ENCODE measurements at regions not wholly inside any gene's neighbourhood (a gene's known extent, or its start where the extent isn't known, plus 50 kb on each side); places are given as distances from the start of the nearest gene placed in this dataset.

DNA sequence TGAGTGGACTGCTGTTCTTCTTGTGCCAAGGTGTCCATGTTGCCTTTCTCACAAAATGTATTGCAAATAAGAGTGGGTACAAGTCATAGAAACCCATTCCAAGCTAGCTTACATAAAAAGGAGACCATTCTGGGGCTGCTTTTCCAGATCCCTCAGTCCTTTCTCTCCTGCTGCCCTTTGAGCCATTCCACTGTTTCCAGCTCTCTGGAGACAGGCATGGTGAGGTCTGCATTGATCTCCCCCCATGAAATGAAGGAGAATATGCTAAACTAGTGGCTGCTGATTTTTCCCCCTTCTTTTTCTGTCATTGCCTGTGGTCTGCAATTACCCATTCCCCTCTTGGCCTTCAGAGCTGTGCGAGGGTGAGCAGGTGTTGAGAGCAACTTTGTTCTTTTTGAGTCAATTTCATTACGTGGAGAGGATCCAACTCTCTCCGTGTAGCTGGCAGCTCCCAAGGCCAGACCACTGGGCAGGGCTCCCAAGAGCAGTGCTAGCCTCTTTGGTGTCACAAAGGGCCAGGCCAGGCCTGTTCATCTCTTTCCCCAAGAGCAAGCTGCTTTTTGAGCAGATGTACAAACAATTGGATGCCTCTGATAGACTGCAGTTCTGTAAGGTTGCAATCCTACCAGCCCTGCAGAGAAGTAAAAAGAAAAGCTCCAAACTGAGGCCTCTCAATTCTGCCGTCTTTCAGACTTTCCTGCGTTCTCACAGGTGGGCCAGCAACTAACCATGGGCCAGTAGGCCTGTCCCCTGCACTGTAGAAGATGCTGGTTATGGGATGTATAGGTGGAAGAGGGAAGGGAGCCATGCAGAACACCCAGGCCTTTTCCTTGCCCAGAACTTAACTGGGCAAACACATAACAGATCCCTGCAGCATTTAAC lies 96.1 kb upstream of the ARMC2 start:
- DNase-seq (ENCODE audit: low spot score), result no peak

DNA sequence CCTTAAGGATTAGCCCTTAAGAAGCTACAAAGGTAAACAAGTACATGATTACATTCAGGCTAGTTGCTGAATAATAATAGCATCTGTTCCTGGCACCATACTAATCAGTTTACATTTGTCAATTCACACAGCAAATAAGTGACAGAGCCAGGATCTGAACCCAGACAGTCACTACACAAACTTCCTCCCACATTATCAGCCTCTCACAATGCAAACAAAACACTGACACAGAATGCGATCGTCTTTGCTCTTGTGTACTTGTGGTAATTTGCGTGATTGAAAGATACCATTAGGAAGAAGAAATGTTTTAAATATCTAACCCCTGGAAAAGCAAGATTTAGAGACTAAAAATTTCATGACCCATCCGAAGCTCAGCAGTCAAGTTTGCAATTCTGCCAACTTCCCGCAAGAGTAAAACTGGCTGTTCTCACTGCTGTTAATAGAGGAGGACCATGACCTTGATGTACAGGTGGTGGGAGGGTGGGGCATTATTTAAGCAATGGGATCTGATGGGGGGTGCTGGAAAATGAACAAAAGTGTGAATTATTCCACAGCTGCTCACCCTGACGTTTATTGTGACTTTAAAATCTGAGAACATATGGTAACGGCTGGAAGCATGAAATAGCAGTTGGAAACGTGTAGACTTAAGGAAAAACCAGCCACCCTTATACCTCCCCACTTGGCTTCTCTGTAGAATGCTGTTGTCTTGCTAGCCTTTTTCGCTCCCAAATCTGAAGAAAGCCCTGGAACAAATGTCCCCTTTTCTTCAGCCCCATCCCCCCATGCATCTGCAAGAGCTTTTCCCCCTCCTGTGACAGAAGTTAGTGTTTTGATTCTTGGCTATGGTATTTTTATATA lies 95.3 kb upstream of the ARMC2 start:
- DNase-seq (ENCODE audit: low spot score), result no peak

DNA sequence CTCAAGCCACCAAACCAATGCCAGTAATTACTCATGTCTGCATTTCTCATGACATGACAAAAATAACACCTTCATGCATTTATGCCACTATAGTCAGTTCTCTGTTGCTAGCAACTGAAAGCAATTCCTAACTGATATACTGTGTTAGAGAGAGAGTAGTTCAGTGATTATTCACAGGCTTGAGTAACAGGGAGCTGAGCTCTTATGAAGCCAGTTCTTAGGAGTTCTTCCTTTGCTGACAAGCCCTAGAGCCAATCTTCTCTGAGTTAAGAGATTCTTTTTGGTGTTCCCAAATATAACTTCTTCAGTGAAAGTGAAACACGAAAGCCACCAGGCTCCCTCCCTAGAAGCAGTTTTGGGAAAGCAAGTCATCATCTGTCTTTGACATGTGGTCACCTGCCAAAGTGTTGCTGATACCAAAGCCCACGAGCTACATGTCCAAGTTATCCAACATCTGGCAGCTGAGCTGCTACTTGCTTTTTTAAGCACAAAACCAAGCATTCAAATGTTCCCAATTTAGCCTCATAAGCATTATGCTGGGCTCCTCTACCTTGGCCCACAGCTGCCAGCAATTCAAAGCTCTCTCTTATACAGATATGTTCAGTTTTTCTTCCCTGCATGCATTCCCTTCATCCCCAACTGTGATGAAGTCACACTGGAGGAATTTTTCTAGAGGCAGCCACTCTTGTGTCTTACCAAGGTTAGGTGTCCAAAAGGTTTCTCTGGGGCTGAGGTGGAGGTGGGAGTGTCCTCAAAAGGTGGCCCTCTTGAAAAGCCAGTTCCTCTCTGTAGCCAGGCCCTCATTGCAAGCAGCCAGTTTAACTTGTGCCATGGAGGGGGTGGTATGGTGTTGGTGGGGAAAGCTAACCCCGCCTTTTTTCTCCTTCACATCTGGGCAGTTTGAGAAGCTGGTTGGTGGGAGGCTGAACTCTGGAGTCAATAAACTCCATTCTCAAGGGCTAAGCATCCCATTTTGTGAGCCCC lies 92.7 kb upstream of the ARMC2 start:
- DNase-seq (ENCODE audit: low spot score), result no peak

DNA sequence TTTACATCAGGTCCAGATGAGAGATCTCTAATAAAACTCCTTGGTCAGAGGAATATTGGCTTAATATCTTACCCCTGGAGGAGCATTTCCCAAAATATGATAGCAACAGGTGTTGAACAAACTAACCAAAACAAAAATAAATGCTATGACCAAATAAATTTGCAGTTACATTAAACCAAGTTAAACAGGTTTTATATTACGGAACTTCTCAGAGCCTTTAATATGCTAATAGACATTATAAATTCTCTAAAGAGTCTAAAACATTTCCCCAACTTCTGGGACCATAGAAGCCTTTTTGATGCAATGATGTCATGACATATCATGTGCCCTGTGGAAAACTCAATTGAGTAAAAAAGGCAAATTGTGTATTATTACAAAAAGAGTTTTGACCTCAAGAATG lies 90.9 kb upstream of the ARMC2 start:
- no peak for DNase-seq (ENCODE audit: low spot score)

DNA sequence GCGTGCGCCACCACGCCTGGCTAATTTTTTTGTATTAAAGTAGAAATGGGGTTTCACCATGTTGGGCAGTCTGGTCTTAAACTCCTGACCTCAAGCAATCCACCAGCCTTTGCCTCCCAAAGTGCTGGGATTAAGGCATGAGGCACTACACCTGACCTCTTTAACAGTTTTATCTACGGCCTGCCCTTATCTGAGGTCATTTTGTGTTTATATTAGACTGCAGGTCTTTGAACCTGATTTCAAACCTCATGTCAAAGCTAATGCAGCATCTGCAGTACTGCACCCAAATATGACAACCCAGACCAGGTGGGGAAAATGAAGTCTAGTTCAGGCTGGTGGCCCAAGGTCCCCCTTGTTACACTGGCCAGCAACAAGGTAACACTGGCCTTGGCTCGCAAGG lies 89.3 kb upstream of the ARMC2 start:
- no peak for DNase-seq (ENCODE audit: low spot score)

DNA sequence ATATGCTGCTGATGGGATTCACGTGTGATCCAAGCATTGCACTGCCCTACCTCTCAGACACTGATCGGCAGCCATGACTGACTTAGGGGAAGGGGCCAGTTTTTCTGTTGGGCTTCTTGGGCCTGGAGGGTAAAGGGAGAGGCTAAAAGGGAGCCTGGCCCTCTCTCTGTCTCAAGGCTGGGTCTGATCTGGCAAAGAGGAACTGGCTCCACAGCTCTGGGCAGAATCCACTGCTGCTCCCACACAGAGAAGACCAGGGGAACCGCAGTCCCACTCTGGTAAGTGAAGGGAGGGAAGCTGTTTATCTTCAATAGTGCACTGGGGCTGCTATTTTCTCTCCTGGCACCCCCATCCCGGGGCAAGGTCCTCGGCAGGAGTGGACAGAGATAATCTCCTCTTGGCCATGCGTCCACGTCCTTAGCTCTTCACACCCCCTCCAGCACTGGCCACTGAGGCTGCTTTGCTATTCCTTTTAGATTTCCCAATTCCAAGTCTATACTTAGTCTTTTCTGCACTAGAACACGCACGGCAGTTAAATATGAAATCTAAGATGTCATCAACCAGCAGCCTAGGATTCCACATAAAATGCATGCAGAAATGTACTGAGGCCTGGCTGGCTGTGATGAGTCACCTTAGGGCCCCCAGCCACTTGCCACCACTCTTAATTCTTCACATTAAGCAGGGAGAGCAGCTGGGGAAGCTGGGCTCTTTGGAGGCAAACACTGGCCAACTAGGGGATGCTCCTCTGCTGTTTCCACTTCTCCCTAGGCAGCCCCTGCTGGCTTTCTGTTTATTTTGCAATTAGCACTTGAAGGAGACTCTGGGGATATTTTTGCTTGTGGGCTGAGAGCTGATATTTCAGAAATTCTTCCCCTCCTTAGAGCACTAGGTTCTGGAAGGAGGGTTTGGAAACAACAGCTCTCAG lies 87.8 kb upstream of the ARMC2 start:
- DNase-seq (ENCODE audit: low spot score), result no peak

DNA sequence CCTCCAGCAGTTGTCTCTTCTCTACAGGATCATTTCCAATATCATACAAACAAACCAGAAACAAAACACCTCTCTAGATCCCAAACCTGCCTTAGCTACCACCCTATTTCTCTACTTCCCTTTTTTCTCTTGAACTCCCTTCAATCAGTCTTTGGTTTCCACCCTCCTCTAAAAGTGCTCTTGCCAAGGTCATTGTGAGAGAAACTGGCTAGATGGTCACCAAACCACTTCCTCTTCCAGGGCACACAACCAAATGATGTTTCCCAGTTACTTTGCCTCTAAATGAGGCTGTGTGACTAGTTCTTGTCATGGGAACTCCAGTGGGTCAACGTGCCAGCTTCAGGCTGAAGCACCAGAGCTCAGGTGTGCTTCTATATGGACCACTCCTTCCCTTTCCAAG lies 85.8 kb upstream of the ARMC2 start:
- no peak for DNase-seq (ENCODE audit: low spot score)

DNA sequence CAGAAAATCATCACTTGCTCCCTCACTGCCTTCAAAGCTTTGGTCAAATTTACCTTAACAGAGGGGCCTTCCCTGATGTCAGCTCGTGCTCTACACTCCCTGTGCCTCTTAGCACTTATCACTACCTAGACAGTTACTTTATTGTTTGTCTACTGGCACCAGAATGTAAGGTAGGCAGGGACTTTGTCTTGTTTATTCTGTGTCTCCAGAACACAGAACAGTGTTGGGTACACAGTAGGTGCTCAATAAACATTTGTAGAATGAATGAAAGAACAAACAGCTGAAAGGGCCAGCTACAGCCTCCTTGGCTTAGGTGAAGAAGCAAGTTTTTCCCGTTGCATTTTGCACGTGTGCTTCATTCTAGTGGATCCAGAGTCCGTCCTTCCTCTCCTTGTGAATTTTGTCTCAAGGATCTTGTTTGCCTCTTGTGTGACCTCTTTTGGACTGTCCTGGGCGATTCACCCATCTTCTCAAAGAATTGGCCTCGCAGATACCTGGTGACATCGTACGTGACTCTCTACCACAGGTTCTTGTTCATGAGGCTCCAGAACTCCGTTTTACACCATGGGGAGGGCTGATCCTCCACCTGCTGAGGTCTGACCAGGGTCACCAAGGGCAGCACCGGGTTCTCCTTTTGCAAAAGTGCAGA lies 84.2 kb upstream of the ARMC2 start:
- DNase-seq (ENCODE audit: low spot score), result no peak

DNA sequence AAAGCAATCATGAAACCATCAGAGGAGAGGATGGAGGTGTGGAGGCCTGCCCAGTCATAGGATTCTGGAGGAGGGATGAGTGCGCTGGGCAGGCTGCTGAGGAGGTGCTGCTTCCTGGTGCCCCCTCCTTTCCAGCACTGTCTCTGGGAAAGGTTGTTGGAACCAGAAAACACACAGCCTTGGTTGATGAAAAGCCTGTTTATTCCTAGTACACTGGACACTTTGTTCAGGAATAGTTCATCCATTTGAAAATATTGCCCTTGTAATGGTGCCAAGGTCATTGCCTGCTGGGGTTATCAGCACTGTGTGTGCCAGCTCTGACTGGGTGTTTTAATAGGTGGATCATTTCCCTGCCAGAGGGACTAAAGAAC lies 83.7 kb upstream of the ARMC2 start:
- DNase-seq (ENCODE audit: low spot score), result no peak

DNA sequence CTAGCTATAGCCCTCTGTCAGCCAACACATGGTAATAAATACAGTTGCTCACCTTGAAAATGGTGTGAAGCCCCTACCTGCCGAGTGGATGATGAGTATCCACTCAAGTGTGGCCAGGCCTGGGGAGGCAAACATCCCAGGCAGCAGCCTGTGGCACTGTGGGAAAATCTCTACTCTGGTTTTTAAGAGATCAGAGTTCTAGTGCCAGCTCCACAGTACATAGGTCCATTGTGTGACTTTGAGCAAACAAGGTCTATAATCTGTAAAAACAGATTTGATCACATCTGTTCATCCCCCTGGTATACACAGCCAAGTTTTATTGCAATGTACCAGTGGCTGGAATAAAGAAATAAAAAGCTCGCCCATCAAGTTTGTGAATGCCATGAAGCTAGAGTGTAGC lies 82.7 kb upstream of the ARMC2 start:
- no peak for DNase-seq (ENCODE audit: low spot score)

DNA sequence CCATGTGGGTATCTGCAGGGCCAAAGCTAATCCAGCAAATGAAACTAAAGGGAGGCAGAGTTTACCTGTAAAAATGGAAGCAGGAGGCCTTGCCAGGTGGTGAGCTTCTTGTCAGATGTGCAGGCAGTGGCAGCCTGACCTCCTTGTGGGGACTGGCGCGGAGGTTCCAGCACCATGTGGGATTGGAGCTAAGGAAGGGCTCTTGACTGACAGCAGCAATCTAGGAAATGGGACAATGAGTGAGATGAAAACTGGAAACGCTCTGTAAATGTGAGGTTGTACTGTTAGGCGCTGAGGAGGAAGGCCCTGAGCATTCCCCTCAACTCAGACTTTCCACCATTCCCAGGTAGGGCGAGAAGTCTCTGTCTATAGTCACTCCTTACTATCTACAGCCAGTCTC lies 81.8 kb upstream of the ARMC2 start:
- DNase-seq (ENCODE audit: low spot score), result no peak

DNA sequence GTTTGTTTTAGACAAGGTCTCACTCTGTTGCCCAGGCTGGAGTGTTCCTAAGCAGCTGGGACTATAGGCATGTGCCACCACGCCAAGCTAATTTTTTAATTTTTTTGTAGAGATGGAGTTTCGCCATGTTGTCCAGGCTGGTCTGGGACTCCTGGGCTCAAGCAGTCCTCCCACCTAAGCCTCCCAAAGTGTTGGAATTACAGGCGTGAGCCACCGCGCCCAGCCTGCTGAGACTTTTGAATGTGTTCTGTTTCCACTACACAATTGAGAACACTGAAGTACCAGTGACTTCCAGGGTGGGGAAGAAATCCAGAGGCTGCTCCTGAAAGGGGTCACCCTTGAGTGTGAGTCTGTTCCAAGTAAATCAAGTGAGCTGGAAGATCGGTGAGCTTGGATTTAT lies 81.3 kb upstream of the ARMC2 start:
- no peak for DNase-seq (ENCODE audit: low spot score)

DNA sequence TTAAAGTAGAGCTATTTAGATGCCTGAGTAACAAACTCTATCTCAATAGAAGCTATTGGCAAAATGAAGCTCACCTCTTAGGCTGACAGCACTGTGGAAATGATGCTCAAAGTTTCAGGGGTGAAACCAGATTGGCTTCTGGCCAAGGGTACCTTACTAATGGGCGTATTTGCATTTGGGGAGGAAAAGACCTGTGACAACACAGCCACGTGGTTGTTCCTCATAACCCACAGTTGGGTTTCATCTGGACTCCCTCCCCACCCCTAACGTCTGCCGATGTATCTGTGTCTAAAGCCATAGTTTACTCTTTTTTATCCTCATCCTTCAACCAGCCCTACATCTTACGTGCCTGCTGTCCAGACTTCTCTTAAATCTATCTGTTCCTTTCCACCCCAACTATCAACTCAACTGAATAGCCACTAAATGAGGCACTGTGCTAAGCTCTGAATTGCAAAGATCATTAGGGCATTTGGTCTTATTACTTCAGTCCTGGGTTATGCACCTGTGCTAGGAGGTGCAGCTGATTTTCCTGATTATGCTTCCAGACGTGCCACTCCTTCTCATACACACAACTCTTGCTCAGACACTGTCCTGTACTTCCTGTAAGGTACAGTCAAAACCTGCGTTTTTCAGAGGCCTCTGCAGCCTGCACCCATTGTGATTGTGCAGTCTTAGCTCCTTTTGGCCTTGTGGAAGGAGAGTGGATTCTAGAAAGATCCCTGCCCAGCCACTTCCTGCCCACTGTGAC lies 80.6 kb upstream of the ARMC2 start:
- DNase-seq (ENCODE audit: low spot score), result no peak

DNA sequence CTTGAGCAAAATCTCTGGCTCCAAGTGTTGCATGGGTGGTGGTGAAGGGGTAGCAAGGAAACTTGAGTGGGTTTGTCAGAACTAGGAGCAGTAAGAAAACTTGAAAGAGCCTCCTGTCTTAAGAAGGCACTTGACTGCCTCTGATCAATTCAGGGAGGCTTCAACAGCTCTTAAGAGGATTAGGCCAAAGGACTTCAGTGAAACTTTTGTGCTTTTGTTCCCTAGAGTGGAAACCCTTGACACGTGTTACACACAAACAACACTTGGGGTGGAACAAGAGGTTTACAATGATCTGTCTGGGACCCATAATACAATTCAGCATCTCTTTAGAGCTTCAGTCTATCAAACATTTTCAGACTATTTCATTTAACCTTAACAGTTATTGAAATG lies 80.1 kb upstream of the ARMC2 start:
- no peak for DNase-seq (ENCODE audit: low spot score)

DNA sequence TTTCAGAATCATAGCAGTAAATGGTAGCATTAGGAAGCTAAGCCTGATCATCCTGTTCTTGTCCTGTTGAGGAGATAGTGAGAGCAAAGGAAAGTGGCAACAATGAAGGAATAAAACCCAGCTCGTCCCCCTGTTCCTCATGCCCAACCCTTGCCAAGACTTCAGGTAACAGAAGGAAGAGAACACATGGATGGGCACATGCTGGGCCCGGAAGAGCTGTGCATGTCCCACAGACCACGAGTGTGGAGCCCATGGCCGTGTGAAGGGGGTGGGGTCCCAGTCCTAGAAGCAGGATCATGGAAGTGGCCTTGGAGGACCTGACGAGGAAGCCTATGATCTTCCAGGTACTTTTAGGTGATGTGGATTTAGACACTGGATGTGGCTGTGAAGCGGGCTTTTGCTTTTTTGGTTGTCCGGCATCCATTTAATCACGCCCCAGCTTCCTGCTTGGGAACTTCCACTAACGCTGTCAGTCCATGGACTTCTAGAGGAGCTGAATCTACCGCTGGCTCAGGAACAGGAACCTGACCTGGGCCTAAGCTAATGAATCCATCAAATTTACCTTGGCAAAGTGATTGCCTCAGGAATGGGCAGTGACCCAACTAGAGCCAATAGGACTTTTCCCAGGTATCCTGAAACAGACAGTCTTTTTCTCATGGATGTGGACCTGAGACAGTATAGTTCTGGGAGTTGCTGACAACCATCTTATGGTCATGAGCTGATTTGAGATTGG lies 79.3 kb upstream of the ARMC2 start:
- DNase-seq (ENCODE audit: low spot score), result no peak

DNA sequence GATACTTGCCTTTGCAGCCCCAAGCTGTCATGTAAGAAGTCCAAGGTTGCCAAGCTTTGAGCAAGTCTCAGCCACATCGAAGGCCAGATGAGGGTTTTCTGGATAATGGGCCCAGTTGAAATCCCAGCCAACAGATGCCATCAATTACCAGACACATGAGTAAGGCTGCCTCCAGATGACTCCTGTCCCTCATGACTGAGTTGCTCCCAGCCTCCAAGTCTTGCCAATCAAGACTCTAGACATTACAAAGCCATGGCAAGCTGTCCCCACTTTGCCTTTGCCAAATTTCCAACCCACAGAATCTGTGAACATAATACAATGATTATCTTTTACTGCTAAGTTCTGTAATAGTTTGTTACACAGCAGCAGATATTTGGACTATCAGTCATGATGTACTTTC lies 76.8 kb upstream of the ARMC2 start:
- DNase-seq (ENCODE audit: low spot score), result no peak

DNA sequence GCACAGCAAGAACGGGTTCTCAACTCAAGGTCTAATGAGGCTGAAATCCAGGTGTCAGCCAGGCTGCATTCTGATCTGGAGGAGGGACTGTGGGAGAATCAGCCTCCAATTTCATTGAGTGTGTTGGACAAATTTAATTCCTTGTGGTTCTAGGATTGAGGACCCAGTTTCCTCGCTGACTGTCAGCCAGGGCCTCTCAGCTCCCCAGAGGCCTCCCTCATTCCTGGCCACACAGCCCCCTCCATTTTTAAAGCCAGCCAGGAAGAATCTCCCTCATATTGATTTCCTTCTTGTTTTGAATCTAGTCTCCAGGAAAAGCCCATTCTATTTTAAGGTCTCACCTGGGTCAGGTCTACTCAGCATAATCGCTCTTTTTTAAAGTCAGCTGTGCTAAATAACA lies 73.7 kb upstream of the ARMC2 start:
- DNase-seq (ENCODE audit: low spot score), result no peak

DNA sequence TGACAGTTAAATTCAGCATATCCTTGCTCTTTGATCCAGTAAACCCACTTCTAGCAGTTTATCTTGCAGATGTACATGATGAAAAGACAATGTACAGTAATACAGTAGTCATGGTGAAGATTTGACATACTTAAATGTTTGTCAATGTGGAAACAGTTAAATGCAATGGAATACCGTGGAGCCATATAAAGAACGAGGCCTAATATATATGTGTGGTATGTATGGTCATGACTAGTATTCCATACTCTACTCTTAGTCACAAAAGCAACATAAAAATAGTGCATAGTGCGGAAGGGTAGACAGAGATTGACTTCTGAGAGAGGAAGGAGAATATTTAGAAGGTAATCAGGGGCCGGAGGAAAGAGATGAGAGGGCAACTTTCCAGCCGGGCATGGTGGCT lies 70.7 kb upstream of the ARMC2 start:
- no peak for DNase-seq (ENCODE audit: low spot score)

Data from NAMALWA (cell line).